Astrocyte of the spinal cord (primary cell): ENCODE measurements at regions not wholly inside any gene's neighbourhood (a gene's known extent, or its start where the extent isn't known, plus 50 kb on each side); places are given as distances from the start of the nearest gene placed in this dataset.

Experiments used
- DNase-seq: peaks from one replicate; pipeline ENCODE4 v3.0.0; 2011; ENCODE audit warnings: low read depth, low spot score
- H3K4me3 ChIP-seq: 2 replicates; pipeline ENCODE4 v1.5.1; 2011; ENCODE audit warnings: low read depth, mild to moderate bottlenecking, low read length, moderate library complexity
- CTCF ChIP-seq: IDR thresholded peaks from 2 replicates; pipeline ENCODE4 v1.5.1; 2012; ENCODE audit warnings: low read depth, mild to moderate bottlenecking, low read length, inconsistent platforms
- in situ Hi-C: cut with HindIII; loops from 2 replicates; pipeline ENCODE4 v1.10.0; 2017; ENCODE audit warnings: low sequenced_read_pairs

GRCh38 chr1:208569181-208569580 is 325.0 kb upstream of the PLXNA2 start:
- H3K4me3 ChIP-seq: no peak overlapping the region
- in situ Hi-C loops: no loop called here
- no peak for DNase-seq
- no peak for TF ChIP-seq CTCF

- TF ChIP-seq CTCF: no peak
- in situ Hi-C loops: no loop called here
- DNase-seq: no peak
- no peak overlapping the region for H3K4me3 ChIP-seq
Observed at GRCh38 chr1:208570362-208570761, 326.2 kb upstream of the PLXNA2 start.

- no peak for TF ChIP-seq CTCF
- in situ Hi-C loops: no loop called here
- no peak for DNase-seq
- no peak overlapping the region for H3K4me3 ChIP-seq
Observed at GRCh38 chr1:208576425-208576824, 332.2 kb upstream of the PLXNA2 start.

- no peak overlapping the region for H3K4me3 ChIP-seq
- no peak for DNase-seq
- in situ Hi-C loops: no loop called here
- no peak for TF ChIP-seq CTCF
Observed at GRCh38 chr1:208577381-208577905, 333.3 kb upstream of the PLXNA2 start.

GRCh38 chr1:208581209-208581608 is 337.0 kb upstream of the PLXNA2 start:
- no peak overlapping the region for H3K4me3 ChIP-seq
- DNase-seq: no peak
- no peak for TF ChIP-seq CTCF
- in situ Hi-C loops: no loop called here

GRCh38 chr1:208581667-208582066 is 337.5 kb upstream of the PLXNA2 start:
- in situ Hi-C loops: no loop called here
- TF ChIP-seq CTCF: no peak
- no peak for DNase-seq
- no peak overlapping the region for H3K4me3 ChIP-seq

GRCh38 chr1:208584167-208584755 is 340.1 kb upstream of the PLXNA2 start:
- no peak for DNase-seq
- no peak for TF ChIP-seq CTCF
- H3K4me3 ChIP-seq: no peak overlapping the region
- in situ Hi-C loops: no loop called here
